ENCODE measurements at regions not wholly inside any gene's neighbourhood (a gene's known extent, or its start where the extent isn't known, plus 50 kb on each side); places are given as distances from the start of the nearest gene placed in this dataset.

DNA sequence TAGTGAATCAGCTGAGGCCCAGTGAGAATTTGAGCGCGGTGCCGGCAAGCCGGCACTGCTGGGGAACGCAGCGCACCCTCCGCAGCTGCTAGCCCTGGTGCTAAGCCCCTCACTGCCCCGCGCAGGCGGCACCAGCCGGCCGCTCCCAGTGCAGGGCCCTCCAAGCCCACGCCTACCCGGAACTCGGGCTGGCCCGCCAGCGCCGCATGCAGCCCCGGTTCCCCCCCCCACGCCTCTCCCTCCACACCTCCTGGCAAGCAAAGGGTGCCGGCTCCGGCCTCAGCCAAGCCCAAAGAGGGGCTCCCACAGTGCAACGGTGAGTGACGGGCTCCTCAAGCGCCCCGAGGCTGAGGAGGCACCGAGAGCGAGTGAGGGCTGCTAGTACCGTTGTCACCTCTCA is 54.5 kb upstream of the VASH1 start:
- H3K27ac ChIP-seq (ENCODE audit: insufficient read depth, low read length, poor library complexity, severe bottlenecking), result no peak overlapping the region
- no peaks in the 10 kb centered on the region for H3K36me3 ChIP-seq (ENCODE audit: control insufficient read depth, insufficient read depth, low read length)
- H3K27me3 ChIP-seq (replicated peaks; ENCODE audit: control insufficient read depth, insufficient read depth, low read length, poor library complexity, severe bottlenecking), result no peaks in the 10 kb centered on the region
- no peaks in the 10 kb centered on the region for H3K4me1 ChIP-seq (ENCODE audit: control insufficient read depth, insufficient read depth, low read length, poor library complexity, severe bottlenecking)
- no peak for DNase-seq
- H3K4me3 ChIP-seq (ENCODE audit: insufficient read depth, low read depth, low read length, poor library complexity, severe bottlenecking), result no peak overlapping the region
- no peaks in the 10 kb centered on the region for H3K9me3 ChIP-seq (ENCODE audit: control insufficient read depth, low read length)

DNA sequence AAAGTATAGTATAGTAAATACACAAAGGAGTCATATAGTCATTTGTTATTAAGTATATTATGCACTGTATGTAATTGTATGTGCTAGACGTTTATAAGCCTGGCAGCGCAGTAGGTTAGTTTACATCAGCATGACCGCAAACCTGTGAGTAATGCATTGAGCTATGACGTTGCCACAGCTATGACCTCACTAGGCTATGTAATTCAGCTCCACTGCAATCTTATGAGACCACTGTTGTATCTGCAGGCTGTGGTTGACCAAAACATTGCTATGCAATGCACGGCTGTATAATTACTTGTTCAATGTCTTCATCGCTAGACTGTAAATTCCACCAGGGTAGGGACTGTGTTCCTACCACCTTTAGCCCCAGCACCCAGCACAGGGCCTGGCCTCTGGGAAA is 53.2 kb upstream of the VASH1 start:
- no peaks in the 10 kb centered on the region for H3K4me1 ChIP-seq (ENCODE audit: control insufficient read depth, insufficient read depth, low read length, poor library complexity, severe bottlenecking)
- no peaks in the 10 kb centered on the region for H3K27me3 ChIP-seq (replicated peaks; ENCODE audit: control insufficient read depth, insufficient read depth, low read length, poor library complexity, severe bottlenecking)
- no peak overlapping the region for H3K4me3 ChIP-seq (ENCODE audit: insufficient read depth, low read depth, low read length, poor library complexity, severe bottlenecking)
- DNase-seq, result no peak
- H3K27ac ChIP-seq (ENCODE audit: insufficient read depth, low read length, poor library complexity, severe bottlenecking), result no peak overlapping the region
- no peaks in the 10 kb centered on the region for H3K9me3 ChIP-seq (ENCODE audit: control insufficient read depth, low read length)
- H3K36me3 ChIP-seq (ENCODE audit: control insufficient read depth, insufficient read depth, low read length), result no peaks in the 10 kb centered on the region

DNA sequence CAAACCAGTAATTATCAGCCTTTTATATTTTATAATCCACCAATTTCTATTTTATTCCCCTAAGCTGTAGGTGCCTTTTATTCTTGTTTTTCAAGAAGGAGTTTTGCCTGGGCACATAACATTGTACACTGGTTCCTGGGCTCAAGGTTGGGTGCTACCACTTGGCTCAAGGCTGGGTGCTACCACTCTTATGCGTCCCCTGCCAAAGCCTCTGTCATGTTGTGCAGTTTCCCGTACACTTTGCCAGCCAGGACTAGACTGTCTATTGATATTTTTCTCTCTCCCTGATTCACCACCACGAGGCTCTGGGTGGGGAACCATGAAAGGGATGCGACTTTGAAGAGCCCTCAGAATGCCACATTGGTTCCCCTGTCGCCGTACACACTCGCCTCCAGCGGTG is 52.5 kb upstream of the VASH1 start:
- Histone ChIP-seq H3K9me3 (ENCODE audit: control insufficient read depth, low read length) (no peaks in the 10 kb centered on the region), H3K36me3 (ENCODE audit: control insufficient read depth, insufficient read depth, low read length) (no peaks in the 10 kb centered on the region), H3K27me3 (replicated peaks; ENCODE audit: control insufficient read depth, insufficient read depth, low read length, poor library complexity, severe bottlenecking) (no peaks in the 10 kb centered on the region), H3K4me1 (ENCODE audit: control insufficient read depth, insufficient read depth, low read length, poor library complexity, severe bottlenecking) (no peaks in the 10 kb centered on the region), H3K27ac (ENCODE audit: insufficient read depth, low read length, poor library complexity, severe bottlenecking) (no peak overlapping the region), H3K4me3 (ENCODE audit: insufficient read depth, low read depth, low read length, poor library complexity, severe bottlenecking) (no peak overlapping the region)
- no peak for DNase-seq

DNA sequence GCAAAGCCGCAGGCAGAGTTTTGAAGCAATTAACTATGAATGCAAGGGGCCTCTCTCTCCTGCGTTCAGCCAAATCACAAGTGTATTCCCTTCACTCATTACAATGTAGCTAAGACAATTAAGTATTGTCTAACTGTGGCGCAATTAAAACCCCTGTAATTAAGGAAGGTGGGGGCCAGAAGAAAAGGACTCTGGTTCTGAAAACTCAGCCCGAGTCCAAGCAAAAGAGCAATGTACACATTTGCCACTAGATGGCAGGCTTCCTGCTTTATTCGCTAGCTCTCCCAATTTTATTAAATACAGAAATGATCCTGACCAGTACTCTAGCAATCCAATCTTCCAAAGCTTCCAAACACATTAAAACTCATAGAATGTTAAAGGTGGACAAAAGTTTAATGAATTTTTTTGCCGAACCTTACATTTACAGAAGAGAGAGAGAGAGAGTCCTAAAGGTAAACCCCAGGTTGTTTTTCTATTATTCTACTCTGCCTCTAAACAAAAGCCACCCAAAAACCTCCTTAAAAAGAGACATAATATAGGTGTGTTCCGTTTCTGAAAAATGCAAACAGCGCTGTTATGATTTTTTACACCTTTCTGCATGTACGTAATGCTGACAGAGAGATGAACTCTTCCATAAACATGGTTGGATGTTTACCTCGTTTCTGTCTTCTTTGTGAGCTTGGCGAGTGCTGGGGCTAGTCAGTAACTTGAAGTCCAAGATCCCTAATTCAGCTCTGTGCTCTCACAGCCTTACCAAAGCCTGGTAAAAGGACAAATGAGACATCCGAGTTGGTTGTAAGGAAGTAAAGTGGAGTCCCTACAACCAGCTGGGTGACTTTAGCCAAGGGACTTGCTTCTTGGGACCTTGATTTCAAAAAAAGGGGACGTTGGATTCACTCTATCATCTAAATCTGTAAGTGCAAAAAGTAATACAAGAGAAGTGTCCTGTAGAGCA is 50.9 kb upstream of the VASH1 start:
- Histone ChIP-seq H3K27ac (ENCODE audit: insufficient read depth, low read length, poor library complexity, severe bottlenecking) (no peak overlapping the region), H3K9me3 (ENCODE audit: control insufficient read depth, low read length) (no peaks in the 10 kb centered on the region), H3K4me3 (ENCODE audit: insufficient read depth, low read depth, low read length, poor library complexity, severe bottlenecking) (no peak overlapping the region), H3K36me3 (ENCODE audit: control insufficient read depth, insufficient read depth, low read length) (no peaks in the 10 kb centered on the region), H3K4me1 (ENCODE audit: control insufficient read depth, insufficient read depth, low read length, poor library complexity, severe bottlenecking) (no peaks in the 10 kb centered on the region), H3K27me3 (replicated peaks; ENCODE audit: control insufficient read depth, insufficient read depth, low read length, poor library complexity, severe bottlenecking) (no peaks in the 10 kb centered on the region)
- DNase-seq, result peak in 1 of 3 donors; percentile 8
